HCT116 (cell line): ENCODE measurements at regions not wholly inside any gene's neighbourhood (a gene's known extent, or its start where the extent isn't known, plus 50 kb on each side); places are given as distances from the start of the nearest gene placed in this dataset.

Experiments
- ATAC-seq: fragments of 200-7000 bp; cut with Tn5 transposase; 2 replicates; pipeline ENCODE4 v1.9.1; 2020; ENCODE audit warnings: mild to moderate bottlenecking, moderate library complexity
- BruUV-seq: library from RNA; stranded (reverse); fragments of 400-500 nt; replicated peaks from 2 replicates; lab custom pipeline; 2021; lab: Mats Ljungman, UMichigan
- CTCF ChIA-PET: fragments of 300-600 bp; sonication (Branson Sonifier 250); formaldehyde crosslinking; loops from one replicate; lab custom pipeline; 2021; ENCODE audit warnings: antibody characterized with exemption; lab: Charles Lee
- POLR2A ChIA-PET: fragments of 300-600, 350-600 bp; sonication (Branson Sonifier 250); formaldehyde crosslinking; loops from one replicate; lab custom pipeline; 2021; ENCODE audit warnings: antibody characterized with exemption; lab: Charles Lee
- RAD21 ChIA-PET, 2 experiments: fragments of 300-600 bp; sonication (Branson Sonifier 250); formaldehyde crosslinking; loops; one replicate each; lab custom pipeline; 2023; ENCODE audit warnings: low total read pairs in 2 of 2; ENCODE audit not compliant: uncharacterized antibody in 2 of 2, unreplicated experiment in 2 of 2, low non-redundant PET in 1 of 2; lab: Charles Lee
- DNase-seq: peaks from one replicate; pipeline ENCODE4 v3.0.0-alpha.2; 2010; ENCODE audit warnings: low read depth, low spot score
- H2AFZ ChIP-seq: fragments of 200-600 bp; shearing (Covaris generic), sonication (generic); 2 replicates; pipeline ENCODE4 v1.6.1; 2017; ENCODE audit warnings: low read depth, mixed run types, mixed read lengths, antibody characterized with exemption, low read length; ENCODE audit not compliant: poor library complexity, severe bottlenecking
- H3K27ac ChIP-seq: 2 replicates; pipeline ENCODE4 v1.5.1; 2012; ENCODE audit warnings: low read depth, low read length
- H3K27me3 ChIP-seq: fragments of 200-600 bp; sonication (generic); 2 replicates; pipeline ENCODE4 v1.6.1; 2016; ENCODE audit warnings: mixed run types, low read length, mixed read lengths; ENCODE audit not compliant: insufficient read depth
- H3K36me3 ChIP-seq, 2 experiments: fragments of 200-500 bp in 1 of 2; fragments of 200-600 bp in 1 of 2; sonication (Bioruptor generic) in 1 of 2; sonication (generic) in 1 of 2; 2 replicates each; pipeline versions ENCODE4 v1.5.1 to v1.6.1; 2014 to 2016; ENCODE audit warnings: low read length in 2 of 2, inconsistent platforms in 1 of 2, mixed read lengths in 1 of 2, mixed run types in 1 of 2; ENCODE audit not compliant: insufficient read depth in 2 of 2, control insufficient read depth in 1 of 2
- H3K4me1 ChIP-seq, 2 experiments: fragments of 200-600 bp in 1 of 2; sonication (generic) in 1 of 2; 2 replicates each; pipeline versions ENCODE4 v1.5.1 to v1.6.1; 2012 to 2017; ENCODE audit warnings: low read length in 2 of 2, inconsistent platforms in 1 of 2, mild to moderate bottlenecking in 1 of 2, mixed read lengths in 1 of 2, mixed run types in 1 of 2, moderate library complexity in 1 of 2; ENCODE audit not compliant: insufficient read depth in 2 of 2, control insufficient read depth in 1 of 2
- H3K4me2 ChIP-seq: fragments of 200-600 bp; sonication (generic); 2 replicates; pipeline ENCODE4 v1.6.1; 2017; ENCODE audit warnings: mixed run types, low read length, mixed read lengths
- H3K4me3 ChIP-seq, 2 experiments: fragments of 200-600 bp in 1 of 2; sonication (generic) in 1 of 2; replicated peaks in 1 of 2; 2 replicates each; pipeline ENCODE4 v1.5.1; 2011 to 2016; ENCODE audit warnings: low read length in 2 of 2, control low read depth in 1 of 2, low read depth in 1 of 2, mild to moderate bottlenecking in 1 of 2, mixed read lengths in 1 of 2, mixed run types in 1 of 2
- H3K79me2 ChIP-seq: fragments of 200-600 bp; sonication (generic); 2 replicates; pipeline ENCODE4 v1.6.1; 2017; ENCODE audit warnings: mild to moderate bottlenecking, mixed run types, low read length, moderate library complexity, mixed read lengths; ENCODE audit not compliant: insufficient read depth
- H3K9ac ChIP-seq: fragments of 200-600 bp; sonication (generic); 2 replicates; pipeline ENCODE4 v1.6.1; 2016; ENCODE audit warnings: low read length, mixed read lengths
- H3K9me2 ChIP-seq: fragments of 200-600 bp; sonication (generic), shearing (Covaris generic); 2 replicates; pipeline ENCODE4 v1.6.1; 2017; ENCODE audit warnings: mixed run types, mild to moderate bottlenecking, moderate library complexity; ENCODE audit not compliant: insufficient read depth
- H3K9me3 ChIP-seq, 2 experiments: fragments of 200-500 bp in 1 of 2; fragments of 200-600 bp in 1 of 2; sonication (Bioruptor generic) in 1 of 2; sonication (generic) in 1 of 2; 2 replicates each; pipeline ENCODE4 v1.6.1; 2014 to 2017; ENCODE audit warnings: low read length in 2 of 2, mixed read lengths in 2 of 2, inconsistent platforms in 1 of 2, low read depth in 1 of 2, mild to moderate bottlenecking in 1 of 2, mixed run types in 1 of 2, moderate library complexity in 1 of 2; ENCODE audit not compliant: control insufficient read depth in 1 of 2, insufficient read depth in 1 of 2
- H4K20me1 ChIP-seq: fragments of 200-600 bp; sonication (generic), shearing (Covaris generic); 2 replicates; pipeline ENCODE4 v1.6.1; 2017; ENCODE audit warnings: mixed run types, mild to moderate bottlenecking, moderate library complexity; ENCODE audit not compliant: insufficient read depth
- CEBPB ChIP-seq: IDR thresholded peaks from 2 replicates; pipeline ENCODE4 v1.6.1; 2012; ENCODE audit warnings: low read depth
- CTCF ChIP-seq, 3 experiments: fragments of 200-600 bp in 1 of 3; sonication (generic) in 1 of 3; IDR thresholded peaks in 2 of 3; conservative IDR thresholded peaks in 1 of 3; 2 replicates each; pipeline ENCODE4 v1.5.1; 2012 to 2017; ENCODE audit warnings: low read depth in 2 of 3, low read length in 2 of 3, antibody characterized with exemption in 1 of 3, borderline replicate concordance in 1 of 3, control low read depth in 1 of 3, mild to moderate bottlenecking in 1 of 3, mixed read lengths in 1 of 3, mixed run types in 1 of 3, moderate library complexity in 1 of 3; ENCODE audit not compliant: insufficient read depth in 1 of 3
- ELF1 ChIP-seq: IDR thresholded peaks from 2 replicates; pipeline ENCODE4 v1.6.1; 2012; ENCODE audit warnings: low read depth, borderline replicate concordance
- EZH2 ChIP-seq: fragments of 200-600 bp; sonication (generic); IDR thresholded peaks from 2 replicates; pipeline ENCODE4 v1.6.1; 2017; ENCODE audit warnings: antibody characterized with exemption, mixed run types
- POLR2A ChIP-seq: IDR thresholded peaks from 2 replicates; pipeline ENCODE4 v1.7.0; 2011; ENCODE audit warnings: borderline replicate concordance; ENCODE audit not compliant: insufficient read depth, insufficient read length; ENCODE audit errors: extremely low read depth
- POLR2AphosphoS5 ChIP-seq: IDR thresholded peaks from 2 replicates; pipeline ENCODE4 v1.6.1; 2011; ENCODE audit warnings: mild to moderate bottlenecking, low read depth, low read length, moderate library complexity
- RAD21 ChIP-seq: IDR thresholded peaks from 2 replicates; pipeline ENCODE4 v1.6.1; 2012; ENCODE audit warnings: low read depth, mild to moderate bottlenecking
- REST ChIP-seq: IDR thresholded peaks from 2 replicates; pipeline ENCODE4 v1.6.1; 2012; ENCODE audit warnings: low read depth
- SIN3A ChIP-seq: IDR thresholded peaks from 2 replicates; pipeline ENCODE4 v1.6.1; 2012; ENCODE audit warnings: low read depth
- SP1 ChIP-seq: IDR thresholded peaks from 2 replicates; pipeline ENCODE4 v1.6.1; 2012; ENCODE audit warnings: low read depth
- TCF7L2 ChIP-seq: IDR thresholded peaks from 2 replicates; pipeline ENCODE4 v1.7.0; 2011; ENCODE audit warnings: borderline replicate concordance, inconsistent platforms; ENCODE audit not compliant: insufficient read depth, insufficient read length; ENCODE audit errors: extremely low read depth
- YY1 ChIP-seq: IDR thresholded peaks from 2 replicates; pipeline ENCODE4 v1.6.1; 2011; ENCODE audit warnings: low read length, low read depth, moderate library complexity, mild to moderate bottlenecking; ENCODE audit not compliant: insufficient replicate concordance; ENCODE audit errors: extremely low read depth
- intact Hi-C: fragments of 100-400 bp; cut with micrococcal nuclease; formaldehyde crosslinking; loops from 2 replicates; pipeline ENCODE4 v1.10.0; 2022

- TF ChIP-seq SP1 (no peak), TCF7L2 (peak; percentile 19), RAD21 (no peak), SIN3A (no peak)
- H3K9ac ChIP-seq, result no peak overlapping the region
- H4K20me1 ChIP-seq, result no peaks in the 10 kb centered on the region
- RAD21 ChIA-PET, result no interaction called here
- CTCF ChIA-PET, result no interaction called here
- no peaks in the 10 kb centered on the region for H3K79me2 ChIP-seq
- intact Hi-C loops, result no loop called here
- POLR2A ChIA-PET, result no interaction called here
- H3K27me3 ChIP-seq, result peaks cover 6% of the 10 kb centered on the region; the same call in 1 of the 2 replicates
- no peaks in the 10 kb centered on the region for H3K9me2 ChIP-seq
- ATAC-seq (no peak), DNase-seq (no peak)
- no TSS peak for BruUV-seq
- H3K4me3 ChIP-seq, result no peak overlapping the region
- no peaks in the 10 kb centered on the region for H3K4me1 ChIP-seq
- H2AFZ ChIP-seq, result no peak overlapping the region
- no peak overlapping the region for H3K4me2 ChIP-seq
- no peaks in the 10 kb centered on the region for H3K36me3 ChIP-seq
- no peaks in the 10 kb centered on the region for H3K9me3 ChIP-seq
- no peak overlapping the region for H3K27ac ChIP-seq
These were observed 90.2 kb upstream of the SH3PXD2B start for GRCh38 chr5:172544371-172545095.

- intact Hi-C loops, result no loop called here
- Histone ChIP-seq H3K4me3 (no peak overlapping the region), H3K9ac (no peak overlapping the region), H3K27me3 (peaks cover 6% of the 10 kb centered on the region; the same call in 1 of the 2 replicates)
- ATAC-seq, result no peak
- RAD21 ChIA-PET, result no interaction called here
- no peak for TF ChIP-seq POLR2A
- no peak for TF ChIP-seq CEBPB
- no peak for TF ChIP-seq YY1
- no peak for TF ChIP-seq CTCF (IDR thresholded peaks at IDR 0.05 in 2 of 3, conservative IDR thresholded peaks at IDR 0.05 in 1 of 3; ENCODE audit: borderline replicate concordance in 1 of 3, insufficient read depth in 1 of 3, low read depth in 2 of 3, low read length in 2 of 3)
- no peak for TF ChIP-seq ELF1
- TF ChIP-seq POLR2AphosphoS5, result no peak
- no peak for TF ChIP-seq REST
- TF ChIP-seq EZH2, result no peak
- TF ChIP-seq, all 23 proteins: peak for 0
- no peak overlapping the region for H3K4me2 ChIP-seq
- no peak overlapping the region for H3K27ac ChIP-seq
- no peak for DNase-seq
- H3K36me3 ChIP-seq, result no peaks in the 10 kb centered on the region
- BruUV-seq, result no TSS peak
- no peaks in the 10 kb centered on the region for H3K9me3 ChIP-seq
- no peaks in the 10 kb centered on the region for H3K4me1 ChIP-seq
- H3K9me2 ChIP-seq, result no peaks in the 10 kb centered on the region
- H4K20me1 ChIP-seq, result no peaks in the 10 kb centered on the region
- ChIA-PET POLR2A (no interaction called here), CTCF (no interaction called here)
- no peak overlapping the region for H2AFZ ChIP-seq
- no peaks in the 10 kb centered on the region for H3K79me2 ChIP-seq
These were observed 89.4 kb upstream of the SH3PXD2B start for GRCh38 chr5:172543484-172544298.
